ENCODE measurements at regions not wholly inside any gene's neighbourhood (a gene's known extent, or its start where the extent isn't known, plus 50 kb on each side); places are given as distances from the start of the nearest gene placed in this dataset.
"Not testable (repeated sequence)": the region's sequence is repeated elsewhere in the genome, so short reads cannot be mapped to it uniquely, and the experiment has no call there.

- TF ChIP-seq ZFX (IDR thresholded peaks at IDR 0.05; ENCODE audit: borderline replicate concordance) (no peak), CTCF (IDR thresholded peaks at IDR 0.05) (no peak)
- H3K27ac ChIP-seq: no peak overlapping the region
Observed at GRCh38 chr9:115412656-115413055, 294.7 kb upstream of the TNC start.

GRCh38 chr9:115413304-115413703, 295.3 kb upstream of the TNC start:
- TF ChIP-seq ZFX (IDR thresholded peaks at IDR 0.05; ENCODE audit: borderline replicate concordance) (no peak), CTCF (IDR thresholded peaks at IDR 0.05) (no peak)
- H3K27ac ChIP-seq: no peak overlapping the region

DNA sequence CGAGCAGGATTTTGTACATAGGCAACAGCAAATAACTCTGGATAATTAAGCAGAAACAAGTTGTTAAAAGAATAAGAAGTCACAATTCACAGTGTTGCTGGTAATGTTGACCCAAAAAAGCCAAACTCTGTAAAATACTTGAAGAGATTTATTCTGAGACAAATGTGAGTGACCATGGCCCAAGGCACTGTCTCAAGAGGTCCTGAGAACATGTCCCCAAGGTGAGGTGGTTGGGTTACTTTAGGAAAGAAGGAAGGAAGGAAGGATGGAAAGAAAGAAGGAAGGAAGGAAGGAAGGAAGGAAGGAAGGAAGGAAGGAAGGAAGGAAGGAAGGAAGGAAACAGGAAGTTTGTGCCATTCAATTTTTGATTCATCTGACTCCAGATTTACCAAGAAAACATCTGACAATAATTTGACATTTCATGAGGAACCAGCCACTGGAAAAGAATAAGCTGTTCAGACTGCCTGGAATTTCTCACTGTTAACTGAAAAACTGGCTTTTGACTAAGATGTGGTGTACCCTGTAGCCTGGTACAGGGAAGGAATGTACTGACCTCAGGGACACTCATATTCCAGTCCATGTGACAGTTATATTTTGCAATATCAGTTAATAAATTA, 295.9 kb upstream of the TNC start:
- TF ChIP-seq ZFX (IDR thresholded peaks at IDR 0.05; ENCODE audit: borderline replicate concordance) (no peak), CTCF (IDR thresholded peaks at IDR 0.05) (no peak)
- no peak overlapping the region for H3K27ac ChIP-seq

- no peak for TF ChIP-seq CTCF (IDR thresholded peaks at IDR 0.05)
- TF ChIP-seq ZFX (IDR thresholded peaks at IDR 0.05; ENCODE audit: borderline replicate concordance): no peak
- no peak overlapping the region for H3K27ac ChIP-seq
Observed at GRCh38 chr9:115414561-115414960, 296.6 kb upstream of the TNC start.

GRCh38 chr9:115415450-115415849, 297.5 kb upstream of the TNC start:
- TF ChIP-seq CTCF (IDR thresholded peaks at IDR 0.05) (no peak), ZFX (IDR thresholded peaks at IDR 0.05; ENCODE audit: borderline replicate concordance) (no peak)
- H3K27ac ChIP-seq: no peak overlapping the region

DNA sequence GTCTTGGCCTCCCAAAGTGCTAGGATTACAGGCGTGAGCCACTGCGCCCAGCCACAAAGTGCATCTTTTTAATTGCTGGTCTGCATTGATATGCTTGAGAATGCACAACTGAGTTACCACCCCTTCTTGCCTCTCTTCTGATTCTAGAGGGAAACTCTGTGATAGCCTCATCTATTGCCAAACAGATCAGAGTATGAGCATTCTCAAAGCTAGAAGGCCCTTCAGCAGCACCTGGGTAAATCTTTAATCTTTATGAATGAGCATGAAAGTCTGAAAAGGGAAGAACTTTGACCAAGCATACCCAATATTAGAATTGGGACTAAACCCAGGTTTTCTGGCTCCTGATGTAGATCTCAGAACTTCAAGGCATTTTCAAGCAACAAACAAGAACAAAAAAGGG, 298.3 kb upstream of the TNC start:
- H3K27ac ChIP-seq: no peak overlapping the region
- TF ChIP-seq ZFX (IDR thresholded peaks at IDR 0.05; ENCODE audit: borderline replicate concordance) (no peak), CTCF (IDR thresholded peaks at IDR 0.05) (no peak)

- not testable (repeated sequence) for H3K27ac ChIP-seq
Observed at GRCh38 chr9:115418181-115418580, 300.2 kb upstream of the TNC start.

- no peak overlapping the region for H3K27ac ChIP-seq
- no peak for TF ChIP-seq ZFX (IDR thresholded peaks at IDR 0.05; ENCODE audit: borderline replicate concordance)
- no peak for TF ChIP-seq CTCF (IDR thresholded peaks at IDR 0.05)
Observed at GRCh38 chr9:115422932-115423440, 305.0 kb upstream of the TNC start.

Measured in 22Rv1 (cell line).